ENCODE measurements at regions not wholly inside any gene's neighbourhood (a gene's known extent, or its start where the extent isn't known, plus 50 kb on each side); places are given as distances from the start of the nearest gene placed in this dataset.

- no peak for TF ChIP-seq CTCF (IDR thresholded peaks at IDR 0.05)
- no peak for TF ChIP-seq POLR2A (IDR thresholded peaks at IDR 0.05)
- TF ChIP-seq POLR2AphosphoS5 (IDR thresholded peaks at IDR 0.05; ENCODE audit: insufficient read depth in 1 of 2, low read depth in 1 of 2) = no peak
Measured at GRCh38 chr20:52004018-52004417, 187.6 kb downstream of the ZFP64 start.
